HG03039 (cell line): ENCODE measurements at regions not wholly inside any gene's neighbourhood (a gene's known extent, or its start where the extent isn't known, plus 50 kb on each side); places are given as distances from the start of the nearest gene placed in this dataset.

ENCODE experiments used
- ATAC-seq: cut with Tn5 transposase; IDR thresholded peaks from one replicate; pipeline ENCODE4 v1.9.1; 2021; ENCODE audit warnings: mild to moderate bottlenecking, moderate library complexity; ENCODE audit not compliant: unreplicated experiment

- no peak for ATAC-seq
These were observed 80.0 kb upstream of the FREM2 start for GRCh38 chr13:38606699-38607535.

- no peak for ATAC-seq
These were observed 68.9 kb upstream of the FREM2 start for GRCh38 chr13:38617936-38618335.

GRCh38 chr13:38618336-38618735, 68.5 kb upstream of the FREM2 start:
- no peak for ATAC-seq

- no peak for ATAC-seq
These were observed 68.0 kb upstream of the FREM2 start for GRCh38 chr13:38618881-38619280.

- no peak for ATAC-seq
These were observed 66.0 kb upstream of the FREM2 start for GRCh38 chr13:38620876-38621275.

GRCh38 chr13:38624822-38625221, 62.1 kb upstream of the FREM2 start:
- ATAC-seq, result no peak

GRCh38 chr13:38628554-38628953, 58.3 kb upstream of the FREM2 start:
- ATAC-seq, result no peak

GRCh38 chr13:38630780-38631179, 56.1 kb upstream of the FREM2 start:
- ATAC-seq, result no peak

- no peak for ATAC-seq
These were observed 51.8 kb upstream of the FREM2 start for GRCh38 chr13:38635030-38635429.

- ATAC-seq, result no peak
These were observed 50.8 kb upstream of the FREM2 start for GRCh38 chr13:38636073-38636472.

GRCh38 chr13:38636761-38637160, 50.1 kb upstream of the FREM2 start:
- no peak for ATAC-seq
